GM18861 (cell line): ENCODE measurements at regions not wholly inside any gene's neighbourhood (a gene's known extent, or its start where the extent isn't known, plus 50 kb on each side); places are given as distances from the start of the nearest gene placed in this dataset.
"Not testable (repeated sequence)": the region's sequence is repeated elsewhere in the genome, so short reads cannot be mapped to it uniquely, and the experiment has no call there.

Experiments
- ATAC-seq: cut with Tn5 transposase; IDR thresholded peaks from one replicate; pipeline ENCODE4 v1.9.1; 2021; ENCODE audit not compliant: unreplicated experiment

GRCh38 chr5:167296661-167297060 is 994.8 kb upstream of the WWC1 start:
- no peak for ATAC-seq

- ATAC-seq = not testable (repeated sequence)
These were observed 991.6 kb upstream of the WWC1 start for GRCh38 chr5:167299861-167300260.

- ATAC-seq = no peak
These were observed 987.9 kb upstream of the WWC1 start for GRCh38 chr5:167303582-167303981.

GRCh38 chr5:167304834-167305469 is 986.5 kb upstream of the WWC1 start:
- no peak for ATAC-seq

- no peak for ATAC-seq
These were observed 985.7 kb upstream of the WWC1 start for GRCh38 chr5:167305591-167306213.

GRCh38 chr5:167307042-167307441 is 984.4 kb upstream of the WWC1 start:
- no peak for ATAC-seq

GRCh38 chr5:167308466-167308865 is 983.0 kb upstream of the WWC1 start:
- ATAC-seq = no peak

- no peak for ATAC-seq
These were observed 981.4 kb upstream of the WWC1 start for GRCh38 chr5:167309941-167310517.

GRCh38 chr5:167311340-167311739 is 980.1 kb upstream of the WWC1 start:
- ATAC-seq = no peak

- ATAC-seq = no peak
These were observed 979.2 kb upstream of the WWC1 start for GRCh38 chr5:167312225-167312624.

- ATAC-seq = no peak
These were observed 975.7 kb upstream of the WWC1 start for GRCh38 chr5:167315762-167316161.

- no peak for ATAC-seq
These were observed 973.6 kb upstream of the WWC1 start for GRCh38 chr5:167317884-167318283.

- ATAC-seq = no peak
These were observed 972.2 kb upstream of the WWC1 start for GRCh38 chr5:167319243-167319642.

GRCh38 chr5:167320019-167320418 is 971.4 kb upstream of the WWC1 start:
- ATAC-seq = no peak

- no peak for ATAC-seq
These were observed 959.1 kb upstream of the WWC1 start for GRCh38 chr5:167332309-167332708.

- ATAC-seq = no peak
These were observed 955.3 kb upstream of the WWC1 start for GRCh38 chr5:167336161-167336560.

GRCh38 chr5:167339205-167339604 is 952.2 kb upstream of the WWC1 start:
- ATAC-seq = no peak

- ATAC-seq = no peak
These were observed 945.0 kb upstream of the WWC1 start for GRCh38 chr5:167346461-167346860.

GRCh38 chr5:167348251-167348926 is 943.1 kb upstream of the WWC1 start:
- no peak for ATAC-seq

- no peak for ATAC-seq
These were observed 942.5 kb upstream of the WWC1 start for GRCh38 chr5:167348980-167349379.

- ATAC-seq = no peak
These were observed 940.1 kb upstream of the WWC1 start for GRCh38 chr5:167351316-167351715.

- ATAC-seq = no peak
These were observed 938.6 kb upstream of the WWC1 start for GRCh38 chr5:167352801-167353200.
